Ascending aorta (tissue), 2 donors: ENCODE measurements at regions not wholly inside any gene's neighbourhood (a gene's known extent, or its start where the extent isn't known, plus 50 kb on each side); places are given as distances from the start of the nearest gene placed in this dataset.
"Not testable (repeated sequence)": the region's sequence is repeated elsewhere in the genome, so short reads cannot be mapped to it uniquely, and the experiment has no call there.

Experiments used
- DNase-seq, 2 donors: peaks; one replicate each; pipeline ENCODE4 v3.0.0-alpha.2; 2019; ENCODE audit warnings: low spot score in 2 of 2
- H3K27ac ChIP-seq, 2 donors: fragments of 200-600 bp; sonication (generic); one replicate each; pipeline ENCODE4 v1.5.1; 2016 to 2017; ENCODE audit warnings: mild to moderate bottlenecking in 1 of 2
- H3K27me3 ChIP-seq: fragments of 200-600 bp; sonication (generic); one replicate; pipeline ENCODE4 v1.5.1; 2017
- H3K36me3 ChIP-seq, 2 donors: fragments of 200-600 bp; sonication (generic); one replicate each; pipeline ENCODE4 v1.5.1; 2016
- H3K4me1 ChIP-seq, 2 donors: fragments of 200-600 bp; sonication (generic); one replicate each; pipeline ENCODE4 v1.5.1; 2016 to 2017; ENCODE audit warnings: mild to moderate bottlenecking in 1 of 2
- H3K4me3 ChIP-seq, 2 donors: fragments of 200-600 bp; sonication (generic); one replicate each; pipeline ENCODE4 v1.5.1; 2016 to 2017; ENCODE audit warnings: mild to moderate bottlenecking in 1 of 2
- H3K9me3 ChIP-seq, 2 donors: fragments of 200-600 bp; sonication (generic); one replicate each; pipeline ENCODE4 v1.5.1; 2016
- CTCF ChIP-seq, 3 experiments: fragments of 200-600 bp in 2 of 3; fragments of 450-650 bp in 1 of 3; sonication (generic) in 2 of 3; IDR thresholded peaks; one replicate each; pipeline ENCODE4 v1.5.1; 2016 to 2019; ENCODE audit warnings: antibody characterized with exemption in 3 of 3, mild to moderate bottlenecking in 1 of 3, moderate library complexity in 1 of 3
- intact Hi-C: fragments of 100-400 bp; cut with DNase I; formaldehyde crosslinking; loops from one replicate; pipeline ENCODE4 v1.15.1; 2023

- H3K4me3 ChIP-seq = no peak overlapping the region
- DNase-seq = no peak
- intact Hi-C loops = no loop called here
- H3K36me3 ChIP-seq = no peaks in the 10 kb centered on the region
- H3K4me1 ChIP-seq = no peaks in the 10 kb centered on the region
- H3K27me3 ChIP-seq = no peaks in the 10 kb centered on the region
- TF ChIP-seq CTCF (IDR thresholded peaks at IDR 0.05) = no peak
- no peak overlapping the region for H3K27ac ChIP-seq
- H3K9me3 ChIP-seq = no peaks in the 10 kb centered on the region
Observed at GRCh38 chr13:59064042-59064441, 1099.7 kb downstream of the DIAPH3 start.

GRCh38 chr13:59076386-59076785 lies 1087.3 kb downstream of the DIAPH3 start:
- H3K9me3 ChIP-seq = peaks cover 0 to 15% of the 10 kb centered on the region in 2 donors
- H3K27ac ChIP-seq, H3K27me3 ChIP-seq, DNase-seq, H3K36me3 ChIP-seq, intact Hi-C loops, H3K4me1 ChIP-seq, H3K4me3 ChIP-seq: not testable (repeated sequence)

- no peak for DNase-seq
- Histone ChIP-seq H3K27me3 (no peaks in the 10 kb centered on the region), H3K4me3 (no peak overlapping the region), H3K9me3 (no peaks in the 10 kb centered on the region), H3K27ac (no peak overlapping the region), H3K4me1 (no peaks in the 10 kb centered on the region), H3K36me3 (no peaks in the 10 kb centered on the region)
- no peak for TF ChIP-seq CTCF (IDR thresholded peaks at IDR 0.05)
- intact Hi-C loops = no loop called here
Observed at GRCh38 chr13:59086147-59086546, 1077.6 kb downstream of the DIAPH3 start.

- intact Hi-C loops = no loop called here
- Histone ChIP-seq H3K36me3 (no peaks in the 10 kb centered on the region), H3K4me3 (no peak overlapping the region), H3K27ac (no peak overlapping the region), H3K4me1 (no peaks in the 10 kb centered on the region), H3K9me3 (no peaks in the 10 kb centered on the region), H3K27me3 (no peaks in the 10 kb centered on the region)
- DNase-seq = no peak
- no peak for TF ChIP-seq CTCF (IDR thresholded peaks at IDR 0.05)
Observed at GRCh38 chr13:59088716-59089115, 1075.0 kb downstream of the DIAPH3 start.

GRCh38 chr13:59094181-59094580 lies 1069.5 kb downstream of the DIAPH3 start:
- Histone ChIP-seq H3K27ac (no peak overlapping the region), H3K36me3 (no peaks in the 10 kb centered on the region), H3K4me1 (no peaks in the 10 kb centered on the region), H3K27me3 (no peaks in the 10 kb centered on the region), H3K4me3 (no peak overlapping the region), H3K9me3 (no peaks in the 10 kb centered on the region)
- DNase-seq = no peak
- intact Hi-C loops = no loop called here
- TF ChIP-seq CTCF (IDR thresholded peaks at IDR 0.05) = no peak

- no peak for TF ChIP-seq CTCF (IDR thresholded peaks at IDR 0.05)
- Histone ChIP-seq H3K36me3 (no peaks in the 10 kb centered on the region), H3K4me3 (no peak overlapping the region), H3K27me3 (no peaks in the 10 kb centered on the region), H3K4me1 (no peaks in the 10 kb centered on the region), H3K27ac (no peak overlapping the region), H3K9me3 (no peaks in the 10 kb centered on the region)
- intact Hi-C loops = no loop called here
- DNase-seq = no peak
Observed at GRCh38 chr13:59099182-59099974, 1064.3 kb downstream of the DIAPH3 start.
